ENCODE measurements at regions not wholly inside any gene's neighbourhood (a gene's known extent, or its start where the extent isn't known, plus 50 kb on each side); places are given as distances from the start of the nearest gene placed in this dataset.
"Not testable (repeated sequence)": the region's sequence is repeated elsewhere in the genome, so short reads cannot be mapped to it uniquely, and the experiment has no call there.

- DNase-seq (ENCODE audit: low read depth): no peak
- no peak overlapping the region for H3K4me3 ChIP-seq (ENCODE audit: low read depth, low read length)
- TF ChIP-seq, protein P1, sequence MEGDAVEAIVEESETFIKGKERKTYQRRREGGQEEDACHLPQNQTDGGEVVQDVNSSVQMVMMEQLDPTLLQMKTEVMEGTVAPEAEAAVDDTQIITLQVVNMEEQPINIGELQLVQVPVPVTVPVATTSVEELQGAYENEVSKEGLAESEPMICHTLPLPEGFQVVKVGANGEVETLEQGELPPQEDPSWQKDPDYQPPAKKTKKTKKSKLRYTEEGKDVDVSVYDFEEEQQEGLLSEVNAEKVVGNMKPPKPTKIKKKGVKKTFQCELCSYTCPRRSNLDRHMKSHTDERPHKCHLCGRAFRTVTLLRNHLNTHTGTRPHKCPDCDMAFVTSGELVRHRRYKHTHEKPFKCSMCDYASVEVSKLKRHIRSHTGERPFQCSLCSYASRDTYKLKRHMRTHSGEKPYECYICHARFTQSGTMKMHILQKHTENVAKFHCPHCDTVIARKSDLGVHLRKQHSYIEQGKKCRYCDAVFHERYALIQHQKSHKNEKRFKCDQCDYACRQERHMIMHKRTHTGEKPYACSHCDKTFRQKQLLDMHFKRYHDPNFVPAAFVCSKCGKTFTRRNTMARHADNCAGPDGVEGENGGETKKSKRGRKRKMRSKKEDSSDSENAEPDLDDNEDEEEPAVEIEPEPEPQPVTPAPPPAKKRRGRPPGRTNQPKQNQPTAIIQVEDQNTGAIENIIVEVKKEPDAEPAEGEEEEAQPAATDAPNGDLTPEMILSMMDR (conservative IDR thresholded peaks at IDR 0.05; ENCODE audit: low read depth, low read length): no peak
These were observed 77.0 kb upstream of the TMC1 start for GRCh38 chr9:72444435-72444834.

DNA sequence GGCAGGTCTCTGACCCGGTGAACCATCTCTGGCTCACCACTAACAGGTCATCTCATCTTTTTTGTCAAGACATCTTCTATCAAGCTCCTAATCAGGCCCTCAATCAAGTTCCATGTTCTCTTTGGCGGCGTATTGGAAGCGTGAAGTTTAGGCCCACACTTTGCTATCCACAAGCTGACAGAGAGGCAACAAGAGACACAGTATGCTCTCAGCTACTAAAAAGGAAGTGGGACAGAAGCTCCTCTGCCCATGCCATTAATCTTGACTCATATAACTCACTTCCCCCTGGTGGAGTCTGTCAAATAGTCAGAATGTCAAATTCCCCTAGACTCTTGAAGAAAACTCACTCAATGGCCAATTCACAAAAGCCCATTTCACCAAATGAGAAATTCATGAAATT is 77.6 kb upstream of the TMC1 start:
- TF ChIP-seq, protein P1 (conservative IDR thresholded peaks at IDR 0.05; ENCODE audit: low read depth, low read length): peak; percentile 17
- DNase-seq (ENCODE audit: low read depth): no peak
- H3K4me3 ChIP-seq (ENCODE audit: low read depth, low read length): no peak overlapping the region

DNA sequence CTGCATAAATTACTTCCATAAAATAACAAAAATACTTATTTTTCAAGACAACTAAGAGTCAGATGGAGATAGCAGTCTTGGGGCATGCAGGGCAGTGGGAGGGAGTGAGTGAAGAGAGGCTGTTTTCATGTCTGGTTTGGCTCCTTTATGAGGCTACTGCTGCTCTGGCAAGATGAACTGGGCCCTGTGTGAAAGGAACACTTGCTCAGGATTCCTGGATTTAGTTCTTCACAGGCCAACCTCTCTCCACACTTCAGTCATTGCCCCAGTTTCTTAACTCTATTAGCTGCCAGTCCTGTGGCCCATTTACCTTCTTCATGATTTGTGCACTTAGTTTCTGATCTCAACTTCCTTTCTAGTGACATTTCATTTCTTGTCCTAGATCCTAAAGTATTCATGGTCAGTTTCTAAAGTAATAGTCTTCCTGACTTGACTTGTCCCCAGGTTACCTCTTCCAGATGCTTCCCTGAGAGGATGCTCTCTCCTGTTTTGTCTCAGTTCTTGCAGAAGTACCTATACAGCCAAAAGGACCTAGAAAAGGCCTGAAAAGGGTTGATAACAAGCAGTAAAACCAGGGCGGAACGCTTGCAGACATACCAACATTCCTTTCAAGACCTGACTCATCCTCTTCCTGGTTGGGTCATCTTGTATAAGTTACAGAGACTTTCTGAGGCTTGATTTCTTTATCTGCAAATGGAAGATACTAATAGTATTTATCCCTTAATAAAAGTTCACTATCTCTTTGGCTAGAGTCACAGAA is 77.0 kb upstream of the ZFAND5 start:
- TF ChIP-seq, protein P1 (conservative IDR thresholded peaks at IDR 0.05; ENCODE audit: low read depth, low read length): no peak
- peak; percentile 90 for DNase-seq (ENCODE audit: low read depth)
- H3K4me3 ChIP-seq (ENCODE audit: low read depth, low read length): no peak overlapping the region

GRCh38 chr9:72440992-72441847 is 76.2 kb upstream of the ZFAND5 start:
- no peak for DNase-seq (ENCODE audit: low read depth)
- TF ChIP-seq, protein P1 (conservative IDR thresholded peaks at IDR 0.05; ENCODE audit: low read depth, low read length): no peak
- H3K4me3 ChIP-seq (ENCODE audit: low read depth, low read length): no peak overlapping the region

DNA sequence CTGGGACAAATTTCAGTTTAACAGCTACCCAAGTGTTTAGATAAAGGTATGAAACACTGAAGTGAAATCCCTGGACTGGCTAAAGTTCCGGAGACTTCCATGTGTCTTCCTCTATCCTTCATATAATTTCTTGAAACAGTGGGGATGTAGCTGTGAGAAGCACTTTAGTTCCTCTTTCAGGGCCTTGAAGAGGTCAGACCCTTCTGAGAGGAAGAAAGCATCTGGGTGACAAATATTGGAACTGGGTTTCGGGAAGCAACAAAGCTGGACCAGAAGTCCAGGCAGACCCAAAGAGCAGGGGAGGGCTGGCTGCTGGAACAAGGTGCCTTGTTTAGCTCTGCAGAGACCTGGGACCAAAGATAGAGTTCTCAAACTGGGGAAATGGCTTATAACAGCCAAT is 75.4 kb upstream of the ZFAND5 start:
- no peak for DNase-seq (ENCODE audit: low read depth)
- TF ChIP-seq, protein P1 (conservative IDR thresholded peaks at IDR 0.05; ENCODE audit: low read depth, low read length): no peak
- H3K4me3 ChIP-seq (ENCODE audit: low read depth, low read length): no peak overlapping the region

DNA sequence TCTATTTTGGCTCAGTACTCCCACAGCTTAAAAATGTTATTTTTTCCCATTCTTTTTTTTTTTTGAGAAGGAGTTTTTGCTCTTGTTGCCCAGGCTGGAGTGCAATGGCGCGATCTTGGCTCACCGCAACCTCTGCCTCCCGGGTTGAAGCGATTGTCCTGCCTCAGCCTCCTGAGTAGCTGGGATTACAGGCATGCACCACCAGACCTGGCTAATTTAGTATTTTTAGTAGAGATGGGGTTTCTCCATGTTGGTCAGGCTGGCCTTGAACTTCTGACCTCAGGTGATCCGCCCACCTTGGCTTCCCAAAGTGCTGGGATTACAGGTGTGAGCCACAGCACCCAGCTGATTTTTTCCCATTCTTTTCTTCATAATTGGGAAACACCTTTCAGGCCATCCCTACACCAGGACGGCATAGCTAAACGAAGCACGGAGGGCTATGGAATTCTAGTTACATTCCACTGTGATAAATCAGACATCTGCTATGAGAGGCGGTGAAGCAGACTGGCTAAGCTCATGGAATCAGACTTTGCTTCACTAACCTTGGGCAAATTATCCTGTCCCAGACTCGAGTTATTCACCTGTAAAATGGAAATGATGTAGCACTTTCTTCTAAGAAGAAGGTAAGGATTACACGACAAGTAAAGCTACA is 68.7 kb upstream of the ZFAND5 start:
- peak; percentile 83 for DNase-seq (ENCODE audit: low read depth)
- H3K4me3 ChIP-seq (ENCODE audit: low read depth, low read length): not testable (repeated sequence)

DNA sequence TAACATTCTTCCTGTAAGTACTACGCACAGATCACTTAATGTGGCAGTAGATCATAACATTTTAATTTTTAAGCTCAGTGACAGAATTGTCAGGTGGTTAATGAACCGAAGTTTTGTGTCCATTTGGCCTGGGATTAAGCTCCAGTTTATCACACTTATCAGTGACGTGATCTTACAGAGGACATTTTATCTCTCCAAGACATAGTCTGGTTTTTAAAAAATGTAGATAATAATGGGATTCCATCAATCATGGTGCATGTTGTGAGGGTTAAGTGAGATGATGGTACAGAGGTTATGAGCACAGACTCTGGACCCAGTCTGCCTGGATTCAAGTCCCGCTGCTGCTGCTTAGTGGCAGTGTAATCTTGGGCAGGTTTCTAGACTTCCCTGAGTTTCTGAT is 66.0 kb upstream of the ZFAND5 start:
- H3K4me3 ChIP-seq (ENCODE audit: low read depth, low read length): no peak overlapping the region
- TF ChIP-seq, protein P1 (conservative IDR thresholded peaks at IDR 0.05; ENCODE audit: low read depth, low read length): no peak

More for the DNA sequence above, 66.0 kb upstream of the ZFAND5 start:
- DNase-seq (ENCODE audit: low read depth): no peak
